ENCODE measurements at regions not wholly inside any gene's neighbourhood (a gene's known extent, or its start where the extent isn't known, plus 50 kb on each side); places are given as distances from the start of the nearest gene placed in this dataset.
"Not testable (repeated sequence)": the region's sequence is repeated elsewhere in the genome, so short reads cannot be mapped to it uniquely, and the experiment has no call there.

DNA sequence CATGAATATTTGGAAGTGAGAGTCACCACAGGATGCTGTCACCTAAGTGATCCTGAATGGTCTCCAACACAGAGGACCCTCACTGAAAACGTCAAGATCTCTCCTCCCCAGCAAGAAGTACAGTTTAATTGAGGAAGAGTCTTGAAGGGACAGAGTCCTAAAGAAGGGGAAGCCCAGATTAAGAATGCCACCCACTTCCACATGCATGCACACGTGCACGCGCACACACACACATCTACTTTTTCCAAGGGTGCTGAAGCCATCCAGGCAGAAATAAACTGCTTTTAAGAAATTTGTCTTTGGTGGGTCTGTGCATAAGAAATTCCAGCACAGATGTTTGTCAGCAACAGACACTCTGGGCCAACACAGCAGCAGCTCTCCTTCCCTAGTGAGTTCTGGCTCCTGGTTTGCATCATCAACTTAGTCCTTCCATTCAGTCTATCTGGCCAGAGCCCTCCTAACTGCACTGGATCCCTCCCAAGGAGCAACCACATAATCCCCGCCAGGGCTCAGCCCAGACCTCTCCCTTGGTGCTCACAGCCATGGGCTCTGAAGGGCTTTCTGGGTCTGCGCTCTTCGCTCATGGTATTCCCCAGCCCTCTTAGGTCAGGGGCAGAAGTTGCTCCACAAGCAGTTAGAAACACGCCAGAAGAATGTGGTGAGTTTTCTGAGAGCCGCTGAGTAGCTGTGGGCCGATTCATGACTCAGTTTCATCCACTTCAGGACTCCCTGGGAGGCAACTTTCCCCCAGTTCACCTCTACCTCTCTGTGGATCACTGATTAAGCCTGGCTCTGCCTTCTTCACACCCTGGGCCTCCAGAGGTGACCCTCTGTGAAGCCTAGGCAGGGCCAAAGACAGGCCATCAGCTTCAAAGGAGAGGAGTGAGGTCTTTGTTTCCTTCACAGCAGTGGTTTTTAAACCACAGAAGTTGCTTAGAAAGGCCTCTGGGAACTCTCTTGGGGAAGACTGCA lies 132.6 kb upstream of the LIPC start:
- no peak for DNase-seq

DNA sequence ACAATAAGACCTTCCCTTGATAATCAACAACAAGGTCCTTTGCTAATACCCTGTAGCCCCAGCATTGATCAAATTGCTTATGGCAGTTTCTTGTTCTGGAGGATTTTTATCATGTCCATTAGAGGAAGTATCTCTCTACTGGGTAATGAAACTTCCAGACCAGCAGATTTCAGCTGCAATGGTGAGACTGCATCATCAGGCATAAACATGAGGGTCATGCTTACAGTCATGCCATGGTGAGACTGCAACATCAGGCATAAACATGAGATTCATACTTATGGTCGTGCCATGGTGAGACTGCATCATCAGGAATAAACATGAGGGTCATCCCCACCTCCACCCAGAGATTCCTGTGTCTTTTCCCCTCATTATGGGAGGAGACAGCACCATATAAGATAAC lies 129.0 kb upstream of the LIPC start:
- DNase-seq: no peak

DNA sequence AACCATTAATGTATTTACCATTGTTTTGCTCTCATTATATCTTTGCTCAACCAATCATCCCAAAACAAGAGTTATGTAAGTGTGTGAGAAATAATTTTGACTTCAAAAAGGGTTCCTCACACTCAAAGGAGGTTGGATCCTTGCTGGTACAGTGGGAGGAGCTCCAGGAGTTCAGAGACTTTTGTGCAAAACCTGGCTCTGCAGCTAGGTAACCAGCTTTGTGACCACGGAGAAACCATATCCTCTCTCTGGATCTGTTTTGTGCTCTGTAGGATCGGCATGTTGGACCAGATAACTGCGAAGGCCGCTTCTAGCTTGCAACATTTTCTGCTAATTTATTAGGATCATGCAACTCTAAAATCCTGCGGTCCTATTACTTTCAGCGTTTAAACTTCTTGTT lies 128.6 kb upstream of the LIPC start:
- DNase-seq: no peak

DNA sequence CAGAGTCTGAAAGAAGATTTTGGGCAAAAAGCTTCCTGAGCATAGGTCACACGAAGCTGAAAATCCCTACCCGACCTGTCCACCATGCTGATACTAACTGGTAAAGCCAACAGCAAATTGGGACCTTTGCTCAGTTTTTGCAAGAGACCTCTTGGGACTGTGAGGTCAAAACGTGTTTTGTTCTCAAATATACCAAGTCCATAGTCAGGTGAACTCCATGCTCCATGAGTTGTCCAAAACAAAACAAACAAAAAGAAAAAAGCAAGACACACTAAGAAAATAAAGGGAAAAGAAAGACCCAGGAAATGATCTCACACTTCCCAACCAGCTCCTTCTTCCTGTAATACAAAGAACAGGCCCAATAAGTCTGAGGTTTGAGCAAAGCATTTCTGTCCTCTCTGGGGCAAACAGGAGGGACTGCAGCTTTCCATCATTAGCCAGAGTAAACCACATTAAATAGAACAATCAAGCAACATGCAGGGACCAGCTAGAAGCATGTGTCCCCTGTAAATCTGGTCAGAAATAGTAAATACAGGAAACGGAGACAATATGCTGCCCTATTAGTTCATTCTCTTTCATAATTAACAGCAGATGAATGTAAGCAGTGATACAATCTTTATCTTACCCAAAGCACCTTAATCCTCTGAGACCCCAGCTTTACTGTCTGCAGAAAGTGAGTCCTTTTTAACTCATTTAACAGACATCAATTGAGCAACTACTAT lies 125.0 kb upstream of the LIPC start:
- DNase-seq: no peak

DNA sequence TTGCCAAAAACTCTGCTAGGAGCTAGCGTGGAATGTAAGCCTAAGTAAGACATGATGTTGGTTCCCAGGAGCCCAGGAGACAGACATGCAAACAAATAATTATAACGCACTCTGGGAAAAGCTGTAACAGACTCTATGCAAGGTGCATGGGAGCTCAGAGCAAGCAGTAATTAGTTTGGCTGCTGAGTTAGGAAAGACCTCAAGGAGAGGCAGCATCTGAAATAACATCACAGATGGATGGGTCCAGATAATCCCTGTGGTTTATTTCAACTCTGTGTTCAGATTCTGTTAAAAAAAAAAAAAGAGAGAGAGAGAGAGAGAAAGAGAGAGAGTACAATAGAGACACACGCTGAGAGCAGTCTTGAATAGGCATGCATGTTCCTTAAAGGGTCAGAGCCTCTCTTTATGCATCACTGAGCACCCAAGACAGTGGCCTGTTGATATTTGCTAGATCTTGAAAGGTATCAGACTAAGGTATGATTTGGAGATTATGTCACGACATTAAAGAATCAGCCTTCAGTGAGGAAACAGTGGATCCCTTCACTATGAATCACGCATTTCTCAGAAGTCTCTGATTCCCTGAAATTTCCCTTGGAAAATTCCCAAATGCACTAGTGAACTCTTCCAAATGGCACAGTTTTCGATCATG lies 124.4 kb upstream of the LIPC start:
- no peak for DNase-seq

DNA sequence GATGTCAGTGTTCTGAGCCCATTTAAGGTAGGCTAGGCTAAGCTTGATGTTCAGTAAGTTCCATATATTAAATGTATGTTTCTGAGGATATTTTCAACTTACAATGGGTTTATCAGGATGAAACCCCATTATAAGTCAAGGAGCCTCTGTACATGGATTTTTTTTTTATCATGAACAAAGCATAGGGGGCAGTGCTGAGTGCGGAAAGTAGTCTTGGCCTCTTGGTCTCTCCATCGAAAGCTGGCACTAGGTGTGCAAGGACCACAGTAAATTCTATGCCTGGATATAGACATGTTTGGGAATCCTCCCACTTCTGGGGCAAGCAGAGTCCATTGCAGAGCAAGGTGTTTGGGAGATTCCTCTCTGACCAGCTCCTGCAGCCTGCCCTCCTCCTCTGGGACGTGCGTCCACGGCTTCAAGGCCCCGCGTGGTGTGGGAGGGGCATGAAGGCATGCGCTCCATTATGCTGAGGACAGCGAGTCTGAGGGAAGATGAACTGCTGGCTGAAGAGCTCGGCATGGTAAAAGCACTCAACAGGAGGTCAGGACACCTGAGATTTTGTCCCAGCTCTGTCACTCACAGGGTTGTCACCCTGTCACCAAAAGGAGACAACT lies 122.9 kb upstream of the LIPC start:
- no peak for DNase-seq

DNA sequence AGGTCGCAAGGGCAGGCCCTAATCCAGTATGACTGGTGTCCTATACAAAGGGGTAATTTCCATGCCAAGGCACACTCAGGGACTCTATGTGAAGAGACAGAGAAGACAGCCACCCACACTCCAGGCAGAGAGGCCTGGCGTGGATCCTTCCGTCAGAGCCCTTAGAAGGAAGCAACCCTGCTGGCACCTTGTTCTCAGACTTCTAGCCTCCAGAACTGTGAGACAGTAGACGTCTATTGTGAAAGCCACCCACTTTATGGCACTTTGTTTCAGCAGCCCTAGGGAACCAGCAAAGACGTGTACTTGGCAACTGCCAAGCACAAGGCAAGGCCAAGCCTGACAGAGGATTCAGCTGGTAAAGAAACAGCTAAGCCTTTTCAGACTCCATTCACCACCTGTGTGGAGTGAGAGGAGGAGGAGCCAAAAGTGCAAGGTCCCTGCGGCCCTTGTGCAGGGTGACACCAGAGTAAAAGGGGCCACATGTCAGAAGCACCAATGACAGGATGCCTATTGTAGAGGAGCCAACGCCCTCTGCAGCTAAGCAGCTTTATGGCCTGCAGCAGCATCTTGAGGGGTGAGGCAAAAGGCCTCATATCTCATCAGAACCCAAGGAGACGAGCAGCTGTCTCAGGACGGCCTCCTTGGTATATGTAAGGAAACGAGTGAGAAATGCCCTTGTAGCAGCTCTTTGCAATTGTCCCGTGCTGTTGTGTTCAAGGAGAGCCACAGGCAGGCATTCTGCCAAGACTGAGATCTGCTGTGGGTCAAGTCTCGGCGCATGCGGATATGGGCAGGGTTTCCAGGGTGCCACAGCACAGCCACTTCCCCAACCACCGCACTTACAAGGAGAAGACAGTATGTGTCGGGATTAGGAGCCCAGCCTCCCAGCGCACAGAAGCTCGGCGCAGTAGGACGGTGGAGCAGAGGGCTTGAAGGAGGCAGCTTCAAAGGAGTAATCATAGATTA lies 121.5 kb upstream of the LIPC start:
- no peak for DNase-seq

DNA sequence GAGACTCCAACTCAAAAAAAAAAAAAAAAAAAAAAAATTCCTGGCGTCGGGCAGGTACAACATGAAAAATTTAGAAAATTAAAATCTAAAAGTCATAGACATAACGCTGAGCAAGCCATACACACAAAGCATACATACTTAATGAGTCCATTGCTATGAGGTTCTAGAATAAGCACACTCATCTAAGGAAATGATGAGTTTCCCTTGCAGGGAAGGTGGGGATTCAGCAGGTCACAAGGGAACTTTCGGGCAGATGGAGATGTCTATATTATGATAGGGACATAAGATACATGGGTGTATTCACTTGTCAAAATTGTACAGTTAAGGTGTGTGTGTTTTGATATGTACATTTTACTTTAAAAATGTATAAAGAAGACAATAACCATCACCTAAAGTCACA lies 120.2 kb upstream of the LIPC start:
- DNase-seq: no peak

DNA sequence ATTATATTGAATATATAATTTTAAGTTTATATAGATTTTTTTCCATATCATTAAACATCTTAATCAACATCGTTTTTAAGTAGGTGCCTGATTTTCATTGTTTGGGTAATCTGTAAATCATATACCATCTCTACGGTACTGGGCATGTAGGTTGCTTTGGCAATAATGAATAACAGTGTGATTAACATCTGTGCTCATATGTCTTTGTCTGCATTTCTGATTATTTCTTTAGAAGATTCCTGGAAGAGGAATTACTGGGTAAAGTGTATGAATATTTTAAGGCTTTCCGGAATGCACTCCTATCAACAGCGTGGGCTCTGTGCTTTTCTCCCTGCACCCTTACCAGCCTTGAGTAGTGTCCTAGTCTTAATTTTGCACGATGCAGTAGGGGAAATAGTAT lies 119.8 kb upstream of the LIPC start:
- DNase-seq: no peak

DNA sequence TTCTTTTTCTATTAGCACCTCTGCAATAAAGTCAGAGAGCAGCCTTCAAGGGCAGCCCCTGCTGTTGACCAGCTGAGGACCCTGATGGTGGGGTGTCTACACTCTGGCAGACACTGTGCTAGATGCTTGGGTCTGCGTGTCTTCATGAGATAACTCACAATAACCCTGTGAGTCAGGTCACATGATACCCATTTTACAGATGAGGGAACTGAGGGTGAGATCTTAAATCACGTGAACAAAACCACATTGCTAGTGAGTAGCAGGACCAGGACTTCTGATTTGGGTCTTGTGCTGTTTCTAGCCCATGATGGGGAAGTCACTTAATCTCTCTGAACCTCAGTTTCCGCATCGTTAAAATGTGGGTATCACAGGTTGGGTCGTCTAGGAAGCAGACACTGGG lies 118.5 kb upstream of the LIPC start:
- DNase-seq: peak; percentile 31

DNA sequence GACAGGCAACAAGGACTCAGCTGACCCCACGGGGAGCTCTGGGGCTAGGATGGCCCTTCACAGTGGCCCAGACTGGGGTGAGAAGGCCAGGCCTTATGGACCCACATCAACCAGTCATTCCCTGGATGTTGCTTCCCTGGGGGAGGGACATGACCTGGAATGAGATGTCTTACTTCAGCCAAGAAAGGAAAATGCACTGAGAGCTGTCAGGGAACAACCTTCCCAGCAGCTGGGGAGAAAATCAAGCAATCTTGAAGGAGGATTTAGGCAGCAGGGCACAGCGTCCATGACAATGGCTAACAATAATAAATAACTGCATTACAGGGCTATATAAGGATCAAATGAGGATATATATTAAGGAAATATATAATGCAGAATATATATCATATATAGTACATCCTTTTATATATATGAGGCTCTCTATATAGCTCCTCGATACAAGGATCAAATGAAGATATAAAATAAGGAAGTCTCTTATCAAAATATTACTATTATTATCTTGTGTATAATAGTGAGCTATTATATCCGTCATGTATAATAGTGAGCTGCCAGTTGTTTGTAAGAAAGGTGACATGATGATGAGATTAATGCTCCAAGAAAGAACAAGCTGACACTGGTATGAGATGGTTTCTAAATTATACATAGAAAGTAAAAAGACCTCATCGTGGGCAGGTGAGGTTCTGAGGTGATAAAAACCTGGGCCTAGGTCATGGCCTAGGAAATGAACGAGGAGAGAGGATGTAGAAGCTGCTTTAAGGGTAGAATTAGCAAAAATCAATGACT lies 117.8 kb upstream of the LIPC start:
- no peak for DNase-seq

DNA sequence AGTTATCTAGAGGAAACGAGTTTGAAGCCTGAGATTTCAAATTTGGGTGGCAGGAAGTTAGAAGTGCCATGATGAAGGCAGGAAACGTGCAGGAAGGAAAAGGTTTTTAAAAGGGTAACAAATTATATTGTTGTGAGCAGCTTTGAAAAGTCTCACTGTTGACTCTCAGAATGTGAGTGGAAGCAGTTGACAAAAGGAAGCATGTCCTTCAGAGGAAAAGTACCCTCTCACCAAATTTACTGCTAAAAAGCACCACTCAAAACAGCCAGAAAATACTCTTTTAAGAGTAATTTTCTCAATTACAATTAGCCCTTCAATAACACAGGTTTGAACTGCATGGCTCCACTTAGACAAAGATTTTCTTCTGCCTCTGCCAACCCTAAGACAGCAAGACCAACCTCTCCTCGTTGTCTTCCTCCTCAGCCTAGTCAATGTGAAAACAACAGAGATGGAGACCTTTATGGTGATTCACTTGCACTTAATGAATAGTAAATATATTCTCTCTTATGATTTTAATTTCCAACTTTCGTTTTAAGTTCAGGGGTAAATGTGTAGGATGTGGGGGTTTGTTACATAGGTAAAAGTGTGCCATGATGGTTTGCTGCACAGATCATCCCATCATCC lies 117.1 kb upstream of the LIPC start:
- DNase-seq: peak; percentile 27

DNA sequence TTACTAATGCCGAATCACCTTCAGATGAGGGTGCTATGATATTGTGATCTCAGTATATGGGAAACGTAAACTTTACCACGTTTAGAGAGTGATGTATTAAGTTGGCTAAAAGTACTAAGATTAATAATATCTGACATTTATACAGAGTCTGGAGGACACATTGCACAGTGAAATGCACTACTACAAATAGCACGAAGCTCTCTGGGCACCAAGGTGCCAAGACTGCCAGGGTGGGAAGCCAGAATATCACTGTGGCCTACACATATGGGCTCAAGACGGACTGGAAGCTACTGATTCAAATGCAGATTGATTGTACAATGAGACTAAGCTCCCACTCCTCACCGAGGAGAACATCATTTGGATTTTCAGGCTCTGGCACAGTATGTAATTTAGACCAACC lies 113.3 kb upstream of the LIPC start:
- no peak for DNase-seq

DNA sequence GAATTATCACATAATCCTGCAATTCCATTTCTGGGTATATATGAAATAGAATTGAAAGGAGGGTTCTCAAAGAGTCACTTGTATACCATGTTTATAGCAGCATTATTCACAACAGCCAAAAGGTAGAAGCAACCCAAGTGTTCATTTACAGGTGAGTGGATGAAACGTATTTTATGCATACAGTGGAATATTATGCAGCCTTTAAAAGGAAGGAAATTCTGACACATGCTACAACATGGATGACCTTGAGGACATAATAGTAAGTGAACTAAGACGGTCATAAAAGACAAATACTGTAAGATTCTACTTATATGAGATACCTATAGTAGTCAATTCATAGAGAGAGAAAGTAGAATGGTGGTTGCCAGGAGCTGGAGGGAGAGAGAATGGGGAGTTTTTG lies 110.8 kb upstream of the LIPC start:
- DNase-seq: no peak

DNA sequence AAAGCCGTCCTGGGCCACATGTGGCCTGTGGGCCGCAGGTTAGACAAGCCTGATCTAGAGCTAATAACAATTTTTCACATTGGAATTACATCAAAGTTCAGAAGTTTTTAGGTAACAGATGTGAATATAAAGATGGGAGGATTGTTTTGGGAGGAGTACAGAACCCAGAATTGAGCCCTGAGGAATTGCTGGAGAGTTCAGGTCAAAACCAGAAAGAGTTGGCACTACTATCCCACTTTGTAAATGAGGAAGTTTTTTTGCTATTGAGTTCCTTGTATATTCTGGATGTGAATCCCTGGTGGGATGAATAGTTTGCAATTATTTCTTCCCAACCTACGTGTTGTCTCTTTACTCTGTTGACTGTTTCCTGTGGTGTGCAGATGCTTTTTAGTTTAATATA lies 109.5 kb upstream of the LIPC start:
- no peak for DNase-seq

DNA sequence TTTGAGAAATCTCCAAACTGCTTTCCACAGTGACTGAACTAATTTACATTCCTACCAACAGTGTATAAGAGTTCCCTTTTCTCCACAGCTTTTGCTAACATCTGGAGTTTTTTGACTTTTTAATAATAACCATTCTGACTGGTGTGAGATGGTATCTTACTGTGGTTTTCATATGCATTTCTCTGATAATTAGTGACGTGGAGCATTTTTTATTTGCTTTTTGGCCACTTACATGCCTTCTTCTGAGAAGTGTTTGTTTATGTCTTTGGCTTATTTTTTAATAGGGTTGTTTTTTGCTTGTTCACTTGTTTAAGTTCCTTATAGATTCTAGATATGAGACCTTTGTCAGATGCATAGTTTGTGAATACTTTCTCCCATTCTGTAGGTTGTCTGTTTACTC lies 108.5 kb upstream of the LIPC start:
- not testable (repeated sequence) for DNase-seq

DNA sequence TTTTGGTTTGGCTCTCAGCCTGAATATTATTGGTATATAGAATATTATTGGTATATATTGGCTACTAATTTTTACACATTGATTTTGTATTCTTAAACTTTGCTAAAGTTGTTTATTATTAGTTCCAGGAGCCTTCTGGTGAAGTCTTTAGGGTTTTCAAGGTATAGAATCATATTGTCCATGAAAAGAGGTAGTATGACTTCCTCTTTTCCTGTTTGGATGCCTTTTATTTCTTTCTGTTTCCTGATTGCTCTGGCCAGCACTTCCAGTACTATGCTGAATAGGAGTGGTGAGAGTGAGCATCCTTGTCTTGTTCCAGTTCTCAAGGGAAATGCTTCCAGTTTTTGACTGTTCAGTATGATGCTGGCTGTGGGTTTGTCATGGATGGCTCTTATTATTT lies 107.3 kb upstream of the LIPC start:
- no peak for DNase-seq

DNA sequence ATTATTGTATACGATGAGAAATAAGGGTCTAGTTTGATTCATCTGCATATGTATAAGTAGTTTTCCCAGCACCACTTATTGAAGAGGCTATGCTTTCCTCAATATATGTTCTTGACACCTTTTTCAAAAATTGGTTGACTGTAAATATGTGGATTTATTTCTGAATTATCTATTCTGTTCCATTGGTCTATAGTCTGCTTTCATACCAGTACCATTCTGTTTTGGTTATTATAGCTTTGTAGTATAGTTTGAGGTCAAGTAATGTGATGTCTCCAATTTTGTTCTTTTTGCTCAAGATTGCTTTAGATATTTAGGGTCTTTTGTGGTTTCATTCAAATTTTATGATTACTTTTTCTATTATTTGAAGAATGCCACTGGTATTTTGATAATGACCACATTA lies 103.8 kb upstream of the LIPC start:
- no peak for DNase-seq

DNA sequence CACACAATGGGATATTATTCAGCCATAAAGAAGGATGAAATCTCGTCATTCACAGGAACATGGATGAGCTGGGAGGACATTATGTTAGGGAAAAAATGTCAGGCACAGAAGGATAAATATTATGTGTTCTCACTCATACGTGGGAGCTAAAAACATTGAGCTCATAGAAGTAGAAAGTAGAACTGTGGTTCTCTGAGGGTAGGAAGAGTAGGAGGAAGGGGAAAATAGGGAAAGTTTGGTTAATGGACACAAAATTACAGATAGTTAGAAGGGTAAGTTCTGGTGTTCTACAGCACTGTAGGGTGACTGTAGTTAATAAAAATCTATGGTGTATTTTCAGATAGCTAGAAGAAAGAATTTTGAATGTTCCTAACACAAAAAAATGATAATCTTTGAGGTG lies 102.6 kb upstream of the LIPC start:
- no peak for DNase-seq

DNA sequence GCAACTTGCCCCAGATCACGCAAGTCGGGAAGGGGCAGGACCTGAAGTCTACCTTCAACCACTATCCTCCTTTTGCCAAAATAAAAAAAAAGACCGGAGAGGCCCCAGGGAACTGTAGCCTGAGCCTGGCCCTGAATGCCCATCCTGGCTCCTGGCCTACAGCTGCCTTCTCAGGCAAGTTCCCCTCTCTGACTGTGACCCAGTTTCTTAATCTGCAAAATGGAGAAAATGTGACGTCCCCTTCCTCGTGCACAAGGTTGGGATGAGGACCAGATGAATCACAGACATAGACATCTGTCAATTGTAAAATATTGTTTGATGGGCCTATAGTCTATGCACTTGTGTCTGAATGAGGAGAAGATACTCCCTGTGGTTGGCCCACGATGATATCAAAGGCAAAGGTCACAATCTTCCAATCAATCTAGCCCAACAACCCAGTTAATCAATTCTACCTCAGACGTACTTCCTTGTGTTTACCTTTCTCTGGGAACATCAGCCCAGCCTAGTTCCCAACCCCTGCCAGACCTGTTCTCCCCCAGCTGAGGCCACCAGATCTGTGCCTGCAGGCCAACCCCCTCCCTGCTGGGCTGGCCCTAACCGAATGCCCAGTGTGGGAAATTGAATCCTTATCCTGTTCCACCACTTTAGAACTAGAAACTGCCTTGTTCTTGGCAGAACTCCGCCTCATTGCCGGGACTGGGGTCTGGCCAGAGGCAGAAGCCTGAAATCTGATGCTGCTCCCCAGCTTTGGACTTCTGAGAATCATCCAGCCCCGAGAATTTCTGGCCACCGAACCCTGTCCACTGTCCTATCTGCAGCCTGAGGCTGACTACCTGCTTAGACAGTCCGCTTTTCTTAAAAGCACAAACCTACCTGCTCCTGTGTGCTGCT lies 101.8 kb upstream of the LIPC start:
- no peak for DNase-seq
